ENCODE measurements at regions not wholly inside any gene's neighbourhood (a gene's known extent, or its start where the extent isn't known, plus 50 kb on each side); places are given as distances from the start of the nearest gene placed in this dataset.
A peak's percentile ranks its signal among the peaks of the same experiment; 100 is the strongest.
"Not testable (repeated sequence)": the region's sequence is repeated elsewhere in the genome, so short reads cannot be mapped to it uniquely, and the experiment has no call there.

- DNase-seq (ENCODE audit: low spot score) (no peak), FAIRE-seq (no peak)
Observed at GRCh38 chr1:93773049-93773838, 91.6 kb upstream of the BCAR3 start.

GRCh38 chr1:93771843-93772242 lies 90.2 kb upstream of the BCAR3 start:
- DNase-seq (ENCODE audit: low spot score) (no peak), FAIRE-seq (no peak)

- no peak for DNase-seq (ENCODE audit: low spot score)
- no peak for FAIRE-seq
Observed at GRCh38 chr1:93770640-93771039, 89.0 kb upstream of the BCAR3 start.

GRCh38 chr1:93769777-93770176 lies 88.1 kb upstream of the BCAR3 start:
- DNase-seq (ENCODE audit: low spot score) (no peak), FAIRE-seq (no peak)

- no peak for FAIRE-seq
- no peak for DNase-seq (ENCODE audit: low spot score)
Observed at GRCh38 chr1:93768380-93768863, 86.8 kb upstream of the BCAR3 start.

GRCh38 chr1:93766451-93766850 lies 84.8 kb upstream of the BCAR3 start:
- DNase-seq (ENCODE audit: low spot score) (no peak), FAIRE-seq (no peak)

- DNase-seq (ENCODE audit: low spot score) (no peak), FAIRE-seq (no peak)
Observed at GRCh38 chr1:93765099-93765498, 83.5 kb upstream of the BCAR3 start.

GRCh38 chr1:93764366-93764750 lies 82.7 kb upstream of the BCAR3 start:
- FAIRE-seq (no peak), DNase-seq (ENCODE audit: low spot score) (no peak)

GRCh38 chr1:93763704-93764365 lies 82.2 kb upstream of the BCAR3 start:
- DNase-seq (ENCODE audit: low spot score) (no peak), FAIRE-seq (no peak)

- no peak for FAIRE-seq
- DNase-seq (ENCODE audit: low spot score): peak; percentile 43
Observed at GRCh38 chr1:93758842-93759515, 77.3 kb upstream of the BCAR3 start.

GRCh38 chr1:93757256-93758036 lies 75.8 kb upstream of the BCAR3 start:
- FAIRE-seq: no peak
- DNase-seq (ENCODE audit: low spot score): no peak

- DNase-seq (ENCODE audit: low spot score) (peak; percentile 26), FAIRE-seq (no peak)
Observed at GRCh38 chr1:93756657-93757056, 75.0 kb upstream of the BCAR3 start.

- FAIRE-seq; DNase-seq (ENCODE audit: low spot score): not testable (repeated sequence)
Observed at GRCh38 chr1:93755251-93755715, 73.6 kb upstream of the BCAR3 start.

GRCh38 chr1:93753791-93754763 lies 72.4 kb upstream of the BCAR3 start:
- DNase-seq (ENCODE audit: low spot score) (peak; percentile 54), FAIRE-seq (peak; percentile 32)

GRCh38 chr1:93751377-93752250 lies 70.0 kb upstream of the BCAR3 start:
- FAIRE-seq: no peak

GRCh38 chr1:93750955-93751354 lies 69.3 kb upstream of the BCAR3 start:
- DNase-seq (ENCODE audit: low spot score) (no peak), FAIRE-seq (no peak)

More at GRCh38 chr1:93751377-93752250, 70.0 kb upstream of the BCAR3 start:
- no peak for DNase-seq (ENCODE audit: low spot score)

GRCh38 chr1:93749894-93750301 lies 68.3 kb upstream of the BCAR3 start:
- FAIRE-seq (no peak), DNase-seq (ENCODE audit: low spot score) (peak; percentile 62)

- FAIRE-seq: no peak
- no peak for DNase-seq (ENCODE audit: low spot score)
Observed at GRCh38 chr1:93749487-93749886, 67.8 kb upstream of the BCAR3 start.
